ENCODE measurements at regions not wholly inside any gene's neighbourhood (a gene's known extent, or its start where the extent isn't known, plus 50 kb on each side); places are given as distances from the start of the nearest gene placed in this dataset.
"Not testable (repeated sequence)": the region's sequence is repeated elsewhere in the genome, so short reads cannot be mapped to it uniquely, and the experiment has no call there.

- DNase-seq (ENCODE audit: low spot score) = no peak
These were observed 424.4 kb upstream of the RUNX1 start for GRCh38 chr21:35473496-35473895.

- DNase-seq (ENCODE audit: low spot score) = no peak
These were observed 421.4 kb upstream of the RUNX1 start for GRCh38 chr21:35470522-35470921.

DNA sequence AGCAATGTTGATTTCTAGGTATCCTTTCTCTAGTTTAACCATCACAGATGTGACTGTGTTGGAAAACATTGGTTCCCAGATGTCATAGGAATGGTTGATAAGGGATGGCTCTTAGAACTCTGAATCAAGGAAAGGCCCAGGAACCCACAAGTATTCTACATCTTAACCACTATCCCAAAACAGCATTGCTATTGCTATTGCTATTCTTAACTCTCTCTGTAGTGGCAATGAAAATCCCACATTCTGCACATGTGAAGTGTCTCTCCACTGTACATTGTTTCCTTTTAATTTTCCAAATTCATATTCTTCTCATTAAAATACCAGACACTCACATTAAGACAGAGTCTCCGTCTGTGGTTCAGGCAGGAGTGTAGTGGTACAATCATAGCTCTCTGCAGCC, 420.4 kb upstream of the RUNX1 start:
- no peak for DNase-seq (ENCODE audit: low spot score)

DNA sequence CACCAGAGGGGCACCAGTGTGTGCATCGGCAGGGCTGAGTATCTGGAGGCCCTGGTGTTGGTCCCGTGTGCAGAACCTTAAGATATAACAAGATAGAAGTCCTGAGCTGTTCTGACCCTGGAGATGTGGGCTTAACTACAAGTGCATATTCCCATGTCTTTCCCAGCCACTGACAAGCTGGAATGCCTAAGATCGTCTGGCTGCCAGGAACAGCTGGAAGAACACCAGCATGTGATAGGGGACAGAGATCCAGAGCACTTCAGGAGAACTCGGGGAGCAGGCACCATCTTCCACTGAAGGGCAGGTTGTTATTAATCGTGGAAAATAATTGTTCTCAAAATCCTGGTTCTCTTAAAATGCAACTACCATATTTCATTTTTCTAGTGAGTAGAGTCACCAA, 419.9 kb upstream of the RUNX1 start:
- no peak for DNase-seq (ENCODE audit: low spot score)

DNA sequence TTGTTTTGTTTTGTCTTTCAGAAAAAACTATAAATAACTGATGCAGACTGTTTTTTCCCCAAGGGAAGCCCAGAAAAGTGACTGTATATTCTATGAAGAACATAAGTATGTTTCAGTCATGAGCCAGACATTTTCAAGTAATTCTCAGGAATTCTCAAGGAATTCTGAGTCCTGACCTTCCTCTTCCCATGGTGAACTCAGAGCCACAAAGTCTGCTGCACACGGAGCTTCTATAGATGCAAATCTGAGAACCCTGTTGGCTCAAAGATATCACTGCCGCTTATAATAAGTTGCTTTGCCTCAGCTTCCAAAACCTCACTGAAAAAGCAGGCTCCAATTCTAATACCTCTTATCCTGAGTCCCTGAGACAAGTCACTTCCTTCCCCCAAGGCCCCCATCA, 418.5 kb upstream of the RUNX1 start:
- DNase-seq (ENCODE audit: low spot score) = peak; percentile 65

- DNase-seq (ENCODE audit: low spot score) = not testable (repeated sequence)
These were observed 417.6 kb upstream of the RUNX1 start for GRCh38 chr21:35466681-35467080.

DNA sequence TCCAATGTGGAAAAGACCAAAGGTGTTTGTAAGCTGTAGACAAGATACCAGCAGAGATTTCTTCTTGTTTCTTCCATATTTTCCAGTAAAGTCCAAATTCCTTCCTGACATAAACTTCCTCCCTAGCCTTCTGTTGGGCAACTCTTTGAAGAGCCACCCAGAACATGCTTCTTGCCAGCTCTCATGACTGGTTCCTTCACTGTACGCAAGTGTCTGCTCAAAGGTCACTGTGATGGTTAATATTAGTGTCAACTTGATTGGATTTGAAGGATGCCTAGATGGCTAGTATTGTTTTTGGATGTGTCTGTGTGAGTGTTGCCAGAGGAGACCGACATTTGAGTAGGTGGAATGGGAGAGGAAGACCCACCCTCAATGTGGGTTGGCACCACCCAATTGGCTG, 416.6 kb upstream of the RUNX1 start:
- DNase-seq (ENCODE audit: low spot score) = no peak

DNA sequence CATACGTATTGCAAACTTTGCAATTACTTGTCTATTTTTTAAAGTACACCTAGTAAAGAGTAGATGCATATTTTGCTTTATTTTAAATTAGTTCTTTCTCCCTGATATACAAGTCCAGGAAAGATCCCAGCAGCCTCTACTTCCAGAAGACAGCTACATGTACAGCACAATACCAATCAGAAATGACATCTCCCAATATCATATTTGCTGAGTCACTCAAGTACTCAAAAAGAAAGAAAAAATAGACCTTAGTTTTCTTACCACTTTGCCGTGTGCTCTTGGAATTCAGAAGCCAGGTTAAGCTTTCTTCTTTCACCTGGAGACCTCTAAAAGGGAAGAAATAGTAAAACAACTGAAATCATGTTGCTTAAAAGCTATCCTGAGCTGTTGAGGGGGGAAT, 412.6 kb upstream of the RUNX1 start:
- DNase-seq (ENCODE audit: low spot score) = no peak

DNA sequence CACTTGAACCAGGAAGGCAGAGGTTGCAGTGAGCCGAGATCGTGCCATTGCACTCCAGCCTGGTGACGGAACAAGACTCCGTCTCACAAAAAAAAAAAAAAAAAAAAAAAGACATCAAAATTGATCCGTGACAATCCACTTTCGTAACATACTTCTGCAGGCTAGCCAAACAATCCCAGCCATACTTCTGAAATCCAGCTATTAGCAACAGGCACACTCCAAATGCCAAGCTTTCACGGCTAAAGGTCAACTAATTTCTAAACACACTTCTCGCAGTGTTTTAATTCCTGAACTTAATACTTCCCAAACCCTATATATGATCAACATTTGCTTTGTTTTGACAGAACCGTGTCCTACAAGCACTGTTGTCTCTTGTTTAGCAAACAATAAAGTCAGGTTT, 411.3 kb upstream of the RUNX1 start:
- DNase-seq (ENCODE audit: low spot score) = no peak

DNA sequence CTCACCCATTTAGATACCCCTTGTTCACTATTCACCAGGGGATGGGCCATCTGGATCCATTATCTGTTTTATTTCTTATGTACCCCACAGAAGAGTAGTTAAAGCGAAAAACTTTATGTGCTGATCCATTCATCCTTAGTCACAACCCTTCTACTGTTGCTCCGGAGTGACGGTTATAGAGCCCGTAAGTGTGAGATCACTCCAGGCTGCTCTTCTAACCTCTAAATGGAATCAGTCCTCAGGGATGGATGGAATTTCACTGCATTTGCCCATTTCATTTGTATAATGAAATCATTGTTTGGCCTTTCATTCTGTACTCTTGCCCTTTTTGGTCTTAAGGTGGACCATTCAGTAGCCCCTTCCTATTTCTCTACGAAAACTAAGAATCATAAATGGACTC, 409.3 kb upstream of the RUNX1 start:
- DNase-seq (ENCODE audit: low spot score) = no peak

- DNase-seq (ENCODE audit: low spot score) = no peak
These were observed 408.1 kb upstream of the RUNX1 start for GRCh38 chr21:35457097-35457804.

DNA sequence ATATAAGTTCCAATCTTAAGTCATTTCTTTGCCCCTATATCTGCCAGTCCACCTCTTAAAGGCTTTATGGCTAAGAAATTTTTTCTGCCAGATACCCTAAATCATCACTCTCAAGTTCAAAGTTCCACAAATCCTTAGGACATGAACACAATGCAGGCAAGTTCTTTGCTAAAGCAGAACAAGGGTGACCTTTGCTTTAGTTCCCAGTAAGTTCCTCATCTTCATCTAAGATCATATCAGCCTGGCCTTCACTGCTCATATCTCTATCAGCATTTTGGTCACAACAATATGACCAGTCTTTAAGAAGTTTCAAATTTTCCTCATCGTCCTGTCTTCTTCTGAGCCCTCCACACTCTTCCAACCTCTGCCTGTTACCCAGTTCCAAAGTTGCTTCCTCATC, 402.2 kb upstream of the RUNX1 start:
- no peak for DNase-seq (ENCODE audit: low spot score)

- no peak for DNase-seq (ENCODE audit: low spot score)
These were observed 401.7 kb upstream of the RUNX1 start for GRCh38 chr21:35450830-35451229.

- DNase-seq (ENCODE audit: low spot score) = no peak
These were observed 400.7 kb upstream of the RUNX1 start for GRCh38 chr21:35449846-35450245.

DNA sequence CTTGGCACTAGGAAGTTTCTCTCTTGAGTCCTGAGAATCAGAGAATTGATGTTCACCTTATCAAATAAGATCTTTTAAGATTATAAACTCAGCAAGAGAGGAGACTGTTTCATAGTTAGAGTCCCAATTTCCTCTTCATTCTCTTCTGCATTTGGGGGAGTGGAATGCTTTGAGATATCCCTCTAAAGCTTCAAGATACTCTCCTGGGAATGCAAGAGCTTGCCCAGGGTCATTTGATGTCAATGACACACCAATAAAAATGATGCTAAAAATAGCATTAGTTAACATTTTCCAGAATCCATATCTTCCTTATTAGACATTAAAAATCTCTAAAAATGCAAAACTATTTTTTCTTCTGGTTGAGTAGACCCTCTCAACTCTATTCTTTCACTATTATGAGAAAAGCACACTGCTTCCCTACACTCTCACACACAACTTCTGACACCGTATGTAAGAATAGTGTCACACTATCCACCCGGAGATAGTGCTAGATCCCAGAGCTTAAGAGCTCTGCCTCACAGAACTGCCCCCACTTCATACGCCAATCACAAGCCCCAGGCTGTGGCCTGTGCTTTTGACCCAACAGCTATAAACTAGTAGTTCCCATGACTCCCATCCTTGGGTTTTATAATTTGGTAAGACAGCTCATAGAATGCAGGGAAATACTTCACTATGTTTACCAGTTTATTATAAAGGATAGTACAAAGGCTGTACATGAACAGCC, 399.9 kb upstream of the RUNX1 start:
- peak; percentile 67 for DNase-seq (ENCODE audit: low spot score)

- DNase-seq (ENCODE audit: low spot score) = no peak
These were observed 395.3 kb upstream of the RUNX1 start for GRCh38 chr21:35444391-35444790.

DNA sequence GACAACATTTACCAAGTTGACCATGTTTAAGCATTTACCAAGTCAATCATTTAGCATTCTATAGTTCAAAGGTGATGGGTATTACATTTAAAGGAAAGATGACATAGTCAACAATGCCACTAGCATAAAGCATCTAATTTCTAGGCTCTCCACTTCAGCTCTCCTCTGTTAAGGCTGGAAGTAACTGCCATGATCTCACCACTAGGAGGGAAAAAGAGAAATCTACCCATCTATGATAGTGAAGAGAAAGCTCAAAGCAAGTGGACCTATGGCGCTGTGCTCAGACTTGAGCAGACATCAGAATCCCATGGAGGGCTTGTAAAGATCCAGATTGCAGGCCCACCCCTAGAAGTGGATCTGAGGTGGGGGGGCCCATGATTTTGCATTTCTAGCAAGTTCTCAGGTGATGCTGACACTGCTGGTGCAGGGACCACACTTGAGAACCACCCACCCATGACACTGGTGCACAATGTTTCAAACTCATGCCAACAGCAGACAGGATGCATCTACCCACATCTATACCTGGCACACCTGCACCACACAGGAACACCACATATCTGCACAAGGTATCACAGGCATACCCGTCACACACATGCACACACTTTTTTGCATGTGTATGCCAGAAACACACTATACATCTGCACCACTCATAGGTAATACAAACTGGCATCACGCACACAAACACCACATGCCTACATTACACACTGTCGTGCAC, 392.9 kb upstream of the RUNX1 start:
- DNase-seq (ENCODE audit: low spot score) = no peak

- DNase-seq (ENCODE audit: low spot score) = peak; percentile 8
These were observed 389.7 kb upstream of the RUNX1 start for GRCh38 chr21:35438643-35439404.

DNA sequence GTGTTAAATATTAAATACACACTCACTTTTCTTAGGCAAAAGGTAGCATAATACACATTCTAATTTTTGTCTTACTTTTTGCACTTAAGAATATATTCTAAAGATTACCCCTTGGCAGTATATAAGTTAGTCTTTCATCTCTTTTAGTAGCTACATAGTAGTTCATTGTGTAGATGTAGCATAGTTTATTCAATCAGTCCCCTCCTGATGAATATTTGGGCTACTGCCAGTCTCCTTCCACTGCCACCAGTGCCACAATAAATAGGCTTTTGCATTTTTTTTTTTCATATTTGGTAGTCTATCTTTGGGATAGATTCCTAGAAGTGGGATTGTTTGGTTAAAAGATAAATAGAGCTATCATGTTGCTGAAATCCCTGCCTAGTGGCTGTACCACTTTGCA, 388.8 kb upstream of the RUNX1 start:
- no peak for DNase-seq (ENCODE audit: low spot score)

- no peak for DNase-seq (ENCODE audit: low spot score)
These were observed 387.8 kb upstream of the RUNX1 start for GRCh38 chr21:35436899-35437298.

- not testable (repeated sequence) for DNase-seq (ENCODE audit: low spot score)
These were observed 383.5 kb upstream of the RUNX1 start for GRCh38 chr21:35432601-35433000.

GRCh38 chr21:35430260-35430659, 381.2 kb upstream of the RUNX1 start:
- DNase-seq (ENCODE audit: low spot score) = no peak
